ENCODE measurements at regions not wholly inside any gene's neighbourhood (a gene's known extent, or its start where the extent isn't known, plus 50 kb on each side); places are given as distances from the start of the nearest gene placed in this dataset.

DNA sequence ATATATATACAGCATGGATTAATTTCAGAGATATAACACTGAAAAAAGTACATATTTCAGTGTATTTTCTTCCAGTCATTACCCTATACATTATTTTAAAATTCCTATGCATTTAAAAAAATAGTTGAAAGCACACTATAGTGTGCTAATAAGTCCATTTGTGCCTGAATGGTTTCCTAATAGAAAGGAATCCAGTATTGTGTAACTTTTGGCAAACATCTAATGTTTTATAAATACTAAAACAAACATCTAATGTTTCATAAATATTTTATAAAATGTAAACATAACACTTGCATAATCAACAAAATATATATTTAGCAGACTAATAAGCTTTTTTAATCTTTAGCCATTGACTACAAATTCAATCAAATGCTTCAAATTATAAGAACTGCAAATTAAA is 126.6 kb upstream of the FIBIN start:
- intact Hi-C loops (cut with micrococcal nuclease): no loop called here

More for the DNA sequence above, 126.6 kb upstream of the FIBIN start:
- Histone ChIP-seq H3K4me2 (ENCODE audit: low read length) (no peak overlapping the region), H3K27ac (ENCODE audit: low read depth, low read length) (no peak overlapping the region), H3K9ac (ENCODE audit: low read length) (no peak overlapping the region), H2AFZ (ENCODE audit: low read depth, low read length, poor library complexity, severe bottlenecking) (no peak overlapping the region), H3K4me1 (ENCODE audit: control insufficient read depth in 1 of 2, insufficient read depth in 2 of 2, low read length in 2 of 2) (no peaks in the 10 kb centered on the region), H3K9me3 (ENCODE audit: control insufficient read depth in 1 of 2, insufficient read depth in 1 of 2, low read depth in 1 of 2, low read length in 2 of 2) (peaks cover 0 to 3% of the 10 kb centered on the region in 2 experiments; a peak in 1 of 4 replicates), H3K4me3 (replicated peaks in 1 of 2; ENCODE audit: low read depth in 1 of 2, low read length in 2 of 2) (no peak overlapping the region), H3K27me3 (ENCODE audit: insufficient read depth, low read length) (no peaks in the 10 kb centered on the region), H3K79me2 (ENCODE audit: insufficient read depth, low read length) (no peaks in the 10 kb centered on the region), H3K9me2 (ENCODE audit: insufficient read depth) (no peaks in the 10 kb centered on the region), H4K20me1 (ENCODE audit: insufficient read depth) (no peaks in the 10 kb centered on the region), H3K36me3 (ENCODE audit: control insufficient read depth in 1 of 2, insufficient read depth in 2 of 2, low read length in 2 of 2) (no peaks in the 10 kb centered on the region)
- ChIA-PET RAD21 (ENCODE audit: low non-redundant PET in 1 of 2, low total read pairs in 2 of 2, uncharacterized antibody in 2 of 2, unreplicated experiment in 2 of 2) (no interaction called here), CTCF (no interaction called here), POLR2A (no interaction called here)
- no TSS peak for BruUV-seq (replicated peaks)
- DNase-seq (ENCODE audit: low read depth, low spot score) (no peak), ATAC-seq (no peak)
- no peak for TF ChIP-seq EGR1 (IDR thresholded peaks at IDR 0.05; ENCODE audit: low read depth)
- TF ChIP-seq, protein P1, sequence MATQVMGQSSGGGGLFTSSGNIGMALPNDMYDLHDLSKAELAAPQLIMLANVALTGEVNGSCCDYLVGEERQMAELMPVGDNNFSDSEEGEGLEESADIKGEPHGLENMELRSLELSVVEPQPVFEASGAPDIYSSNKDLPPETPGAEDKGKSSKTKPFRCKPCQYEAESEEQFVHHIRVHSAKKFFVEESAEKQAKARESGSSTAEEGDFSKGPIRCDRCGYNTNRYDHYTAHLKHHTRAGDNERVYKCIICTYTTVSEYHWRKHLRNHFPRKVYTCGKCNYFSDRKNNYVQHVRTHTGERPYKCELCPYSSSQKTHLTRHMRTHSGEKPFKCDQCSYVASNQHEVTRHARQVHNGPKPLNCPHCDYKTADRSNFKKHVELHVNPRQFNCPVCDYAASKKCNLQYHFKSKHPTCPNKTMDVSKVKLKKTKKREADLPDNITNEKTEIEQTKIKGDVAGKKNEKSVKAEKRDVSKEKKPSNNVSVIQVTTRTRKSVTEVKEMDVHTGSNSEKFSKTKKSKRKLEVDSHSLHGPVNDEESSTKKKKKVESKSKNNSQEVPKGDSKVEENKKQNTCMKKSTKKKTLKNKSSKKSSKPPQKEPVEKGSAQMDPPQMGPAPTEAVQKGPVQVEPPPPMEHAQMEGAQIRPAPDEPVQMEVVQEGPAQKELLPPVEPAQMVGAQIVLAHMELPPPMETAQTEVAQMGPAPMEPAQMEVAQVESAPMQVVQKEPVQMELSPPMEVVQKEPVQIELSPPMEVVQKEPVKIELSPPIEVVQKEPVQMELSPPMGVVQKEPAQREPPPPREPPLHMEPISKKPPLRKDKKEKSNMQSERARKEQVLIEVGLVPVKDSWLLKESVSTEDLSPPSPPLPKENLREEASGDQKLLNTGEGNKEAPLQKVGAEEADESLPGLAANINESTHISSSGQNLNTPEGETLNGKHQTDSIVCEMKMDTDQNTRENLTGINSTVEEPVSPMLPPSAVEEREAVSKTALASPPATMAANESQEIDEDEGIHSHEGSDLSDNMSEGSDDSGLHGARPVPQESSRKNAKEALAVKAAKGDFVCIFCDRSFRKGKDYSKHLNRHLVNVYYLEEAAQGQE (IDR thresholded peaks at IDR 0.05; ENCODE audit: low read depth): no peak
- TF ChIP-seq EZH2 (IDR thresholded peaks at IDR 0.05): no peak
- no peak for TF ChIP-seq ZFX (IDR thresholded peaks at IDR 0.05)
- TF ChIP-seq ELF1 (IDR thresholded peaks at IDR 0.05; ENCODE audit: borderline replicate concordance, low read depth): no peak
- TF ChIP-seq POLR2AphosphoS5 (IDR thresholded peaks at IDR 0.05; ENCODE audit: low read depth, low read length): no peak
- TF ChIP-seq SRF (IDR thresholded peaks at IDR 0.05; ENCODE audit: low read depth): no peak
- TF ChIP-seq FOSL1 (IDR thresholded peaks at IDR 0.05; ENCODE audit: low read depth): no peak
- TF ChIP-seq, protein P2, sequence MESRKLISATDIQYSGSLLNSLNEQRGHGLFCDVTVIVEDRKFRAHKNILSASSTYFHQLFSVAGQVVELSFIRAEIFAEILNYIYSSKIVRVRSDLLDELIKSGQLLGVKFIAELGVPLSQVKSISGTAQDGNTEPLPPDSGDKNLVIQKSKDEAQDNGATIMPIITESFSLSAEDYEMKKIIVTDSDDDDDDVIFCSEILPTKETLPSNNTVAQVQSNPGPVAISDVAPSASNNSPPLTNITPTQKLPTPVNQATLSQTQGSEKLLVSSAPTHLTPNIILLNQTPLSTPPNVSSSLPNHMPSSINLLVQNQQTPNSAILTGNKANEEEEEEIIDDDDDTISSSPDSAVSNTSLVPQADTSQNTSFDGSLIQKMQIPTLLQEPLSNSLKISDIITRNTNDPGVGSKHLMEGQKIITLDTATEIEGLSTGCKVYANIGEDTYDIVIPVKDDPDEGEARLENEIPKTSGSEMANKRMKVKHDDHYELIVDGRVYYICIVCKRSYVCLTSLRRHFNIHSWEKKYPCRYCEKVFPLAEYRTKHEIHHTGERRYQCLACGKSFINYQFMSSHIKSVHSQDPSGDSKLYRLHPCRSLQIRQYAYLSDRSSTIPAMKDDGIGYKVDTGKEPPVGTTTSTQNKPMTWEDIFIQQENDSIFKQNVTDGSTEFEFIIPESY (IDR thresholded peaks at IDR 0.05; ENCODE audit: extremely low read depth, insufficient replicate concordance, low read length): no peak
- no peak for TF ChIP-seq TCF7L2 (IDR thresholded peaks at IDR 0.05; ENCODE audit: borderline replicate concordance, extremely low read depth, insufficient read depth, insufficient read length)
- TF ChIP-seq, protein P3, sequence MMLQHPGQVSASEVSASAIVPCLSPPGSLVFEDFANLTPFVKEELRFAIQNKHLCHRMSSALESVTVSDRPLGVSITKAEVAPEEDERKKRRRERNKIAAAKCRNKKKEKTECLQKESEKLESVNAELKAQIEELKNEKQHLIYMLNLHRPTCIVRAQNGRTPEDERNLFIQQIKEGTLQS (IDR thresholded peaks at IDR 0.05): no peak
- TF ChIP-seq RAD21 (IDR thresholded peaks at IDR 0.05; ENCODE audit: low read depth): no peak
- TF ChIP-seq EZH2phosphoT487 (IDR thresholded peaks at IDR 0.05; ENCODE audit: borderline replicate concordance): no peak
- TF ChIP-seq SP1 (IDR thresholded peaks at IDR 0.05; ENCODE audit: low read depth): no peak
- no peak for TF ChIP-seq POLR2A (IDR thresholded peaks at IDR 0.05; ENCODE audit: borderline replicate concordance, extremely low read depth, insufficient read depth, insufficient read length)

All from HCT116 (cell line).